Adrenal gland (tissue), 5 donors: ENCODE measurements at regions not wholly inside any gene's neighbourhood (a gene's known extent, or its start where the extent isn't known, plus 50 kb on each side); places are given as distances from the start of the nearest gene placed in this dataset.

Experiments
- POLR2A ChIP-seq, 2 donors: fragments of 450-650 bp; IDR thresholded peaks; one replicate each; pipeline ENCODE4 v1.6.1; 2017; ENCODE audit warnings: antibody characterized with exemption in 2 of 2, mild to moderate bottlenecking in 2 of 2, moderate library complexity in 1 of 2
- TF ChIP-seq, protein P1 (sequence below), 6 experiments: fragments of 450-650 bp in 4 of 6; fragments of 200-600 bp in 2 of 6; sonication (generic) in 1 of 6; IDR thresholded peaks; 1 replicate in 5 of 6; 2 replicates in 1 of 6; pipeline versions ENCODE4 v1.5.1 to v1.8.0; 2016 to 2021; ENCODE audit warnings: antibody characterized with exemption in 6 of 6, mild to moderate bottlenecking in 2 of 6, moderate library complexity in 1 of 6
- donor health status: DM: no; HTN: no; CAD: no.

DNA sequence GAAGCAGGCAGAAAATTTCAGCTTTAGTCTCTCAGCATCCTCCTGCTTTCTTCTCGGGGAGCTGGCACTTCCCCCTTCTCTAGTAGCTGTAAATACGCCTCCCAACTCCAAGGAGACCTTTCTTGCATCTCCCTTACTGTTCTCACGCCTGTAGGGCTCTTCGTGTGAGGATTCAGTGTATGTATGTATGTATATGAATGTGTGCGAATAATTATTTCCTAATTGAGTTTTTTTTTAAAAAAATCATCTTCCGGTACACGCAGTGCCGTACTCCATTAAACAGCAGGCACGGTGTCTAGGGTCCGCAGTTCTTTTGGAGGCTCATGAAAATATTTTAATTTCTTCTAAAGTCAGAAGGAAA lies 85.4 kb downstream of the HFE start:
- TF ChIP-seq POLR2A (IDR thresholded peaks at IDR 0.05): no peak
- TF ChIP-seq, protein P1, sequence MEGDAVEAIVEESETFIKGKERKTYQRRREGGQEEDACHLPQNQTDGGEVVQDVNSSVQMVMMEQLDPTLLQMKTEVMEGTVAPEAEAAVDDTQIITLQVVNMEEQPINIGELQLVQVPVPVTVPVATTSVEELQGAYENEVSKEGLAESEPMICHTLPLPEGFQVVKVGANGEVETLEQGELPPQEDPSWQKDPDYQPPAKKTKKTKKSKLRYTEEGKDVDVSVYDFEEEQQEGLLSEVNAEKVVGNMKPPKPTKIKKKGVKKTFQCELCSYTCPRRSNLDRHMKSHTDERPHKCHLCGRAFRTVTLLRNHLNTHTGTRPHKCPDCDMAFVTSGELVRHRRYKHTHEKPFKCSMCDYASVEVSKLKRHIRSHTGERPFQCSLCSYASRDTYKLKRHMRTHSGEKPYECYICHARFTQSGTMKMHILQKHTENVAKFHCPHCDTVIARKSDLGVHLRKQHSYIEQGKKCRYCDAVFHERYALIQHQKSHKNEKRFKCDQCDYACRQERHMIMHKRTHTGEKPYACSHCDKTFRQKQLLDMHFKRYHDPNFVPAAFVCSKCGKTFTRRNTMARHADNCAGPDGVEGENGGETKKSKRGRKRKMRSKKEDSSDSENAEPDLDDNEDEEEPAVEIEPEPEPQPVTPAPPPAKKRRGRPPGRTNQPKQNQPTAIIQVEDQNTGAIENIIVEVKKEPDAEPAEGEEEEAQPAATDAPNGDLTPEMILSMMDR (IDR thresholded peaks at IDR 0.05): no peak
